Adrenal gland (tissue), 9 donors: ENCODE measurements at regions not wholly inside any gene's neighbourhood (a gene's known extent, or its start where the extent isn't known, plus 50 kb on each side); places are given as distances from the start of the nearest gene placed in this dataset.

ENCODE experiments used
- DNase-seq, 7 donors: peaks; one replicate each; pipeline ENCODE4 v3.0.0-alpha.2; 2019 to 2020
- H3K27ac ChIP-seq, 5 donors: fragments of 200-600 bp; sonication (generic) in 4 of 5; 1 replicate in 3 of 5; 2 replicates in 2 of 5; pipeline versions ENCODE4 v1.5.1 to v1.8.0; 2016 to 2020; ENCODE audit warnings: mild to moderate bottlenecking in 1 of 5
- H3K27me3 ChIP-seq: fragments of 200-600 bp; 2 replicates; pipeline ENCODE4 v1.8.0; 2021
- H3K36me3 ChIP-seq, 2 donors: fragments of 200-600 bp; replicated peaks in 1 of 2; 1 replicate in 1 of 2; 2 replicates in 1 of 2; pipeline versions ENCODE4 v1.5.1 to v1.8.0; 2018 to 2022
- H3K4me1 ChIP-seq, 2 donors: fragments of 200-600 bp; replicated peaks in 1 of 2; 1 replicate in 1 of 2; 2 replicates in 1 of 2; pipeline versions ENCODE4 v1.5.1 to v1.8.0; 2018 to 2021
- H3K4me3 ChIP-seq, 4 donors: fragments of 200-600 bp; sonication (generic) in 3 of 4; one replicate each; pipeline ENCODE4 v1.5.1; 2016 to 2018
- H3K9me3 ChIP-seq, 3 donors: fragments of 200-600 bp; sonication (generic) in 1 of 3; replicated peaks in 1 of 3; 1 replicate in 2 of 3; 2 replicates in 1 of 3; pipeline versions ENCODE4 v1.5.1 to v1.8.0; 2016 to 2021
- CTCF ChIP-seq, 6 experiments: fragments of 450-650 bp in 4 of 6; fragments of 200-600 bp in 2 of 6; sonication (generic) in 1 of 6; IDR thresholded peaks; 1 replicate in 5 of 6; 2 replicates in 1 of 6; pipeline versions ENCODE4 v1.5.1 to v1.8.0; 2016 to 2021; ENCODE audit warnings: antibody characterized with exemption in 6 of 6, mild to moderate bottlenecking in 2 of 6, moderate library complexity in 1 of 6
- POLR2A ChIP-seq, 2 donors: fragments of 450-650 bp; IDR thresholded peaks; one replicate each; pipeline ENCODE4 v1.6.1; 2017; ENCODE audit warnings: antibody characterized with exemption in 2 of 2, mild to moderate bottlenecking in 2 of 2, moderate library complexity in 1 of 2
- WGBS, 4 donors: extraction: QIAGEN DNeasy Blood & Tissue Kit in 2 of 4; methylation state at CpG; one replicate each; pipeline versions ENCODE4 v1.1.5 to v1.1.7; 2013 to 2017; 5-methylcytosine and 5-hydroxymethylcytosine counted together
- intact Hi-C, 2 donors: fragments of 100-400 bp; cut with DNase I; formaldehyde crosslinking; loops; one replicate each; pipeline versions ENCODE4 v1.14.1 to v1.15.0; 2022 to 2023
- donor health status: healthy with polysubstance abuse.
- donor health status: Bipolar disorder and iron deficiency.
- donor health status: DM: yes; HTN: yes; CAD: no.
- donor health status: DM: no; HTN: no; CAD: no.
- donor health status: DM: no; HTN: no; CAD: no.

- intact Hi-C loops: no loop called here
- H3K4me3 ChIP-seq: no peak overlapping the region
Observed at GRCh38 chr3:181971424-181971823, 259.7 kb downstream of the SOX2 start.

GRCh38 chr3:181974198-181974597 lies 262.5 kb downstream of the SOX2 start:
- Histone ChIP-seq H3K27me3 (no peaks in the 10 kb centered on the region), H3K4me1 (no peaks in the 10 kb centered on the region), H3K4me3 (no peak overlapping the region), H3K27ac (no peak overlapping the region), H3K36me3 (no peaks in the 10 kb centered on the region), H3K9me3 (no peaks in the 10 kb centered on the region)
- WGBS, 4 donors: 73 to 89% (median 77%) methylated on average over 2 of the region's 2 CpGs
- DNase-seq: no peak
- intact Hi-C loops: no loop called here
- TF ChIP-seq CTCF (IDR thresholded peaks at IDR 0.05): no peak
- TF ChIP-seq POLR2A (IDR thresholded peaks at IDR 0.05): no peak

More at GRCh38 chr3:181971424-181971823, 259.7 kb downstream of the SOX2 start:
- no peak for TF ChIP-seq CTCF (IDR thresholded peaks at IDR 0.05)
- no peak for TF ChIP-seq POLR2A (IDR thresholded peaks at IDR 0.05)
- Histone ChIP-seq H3K27me3 (no peaks in the 10 kb centered on the region), H3K9me3 (no peaks in the 10 kb centered on the region), H3K27ac (no peak overlapping the region), H3K4me1 (no peaks in the 10 kb centered on the region), H3K36me3 (no peaks in the 10 kb centered on the region)
- 58 to 67% (median 65%) methylated on average over 2 of the region's 2 CpGs for WGBS, 4 donors
- DNase-seq: no peak

DNA sequence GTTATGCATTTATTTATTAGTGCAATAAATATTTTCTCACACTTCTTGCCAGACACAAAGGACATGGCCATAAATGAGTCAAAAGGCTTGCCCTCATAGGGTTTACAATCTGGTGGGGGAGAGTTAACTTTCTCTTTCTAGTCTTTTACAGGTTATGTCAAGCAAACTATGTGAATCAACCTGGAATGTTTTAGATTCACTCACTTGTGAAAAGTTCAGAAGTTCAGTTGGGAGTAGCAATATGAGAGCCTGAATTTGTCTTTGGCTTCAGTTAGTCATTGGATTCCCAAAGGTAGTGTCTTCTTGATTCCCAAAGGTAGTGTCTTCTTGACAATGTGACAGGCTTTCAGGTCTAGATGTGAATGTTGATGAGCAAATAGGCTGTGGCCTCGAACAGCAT lies 264.8 kb downstream of the SOX2 start:
- TF ChIP-seq CTCF (IDR thresholded peaks at IDR 0.05): no peak
- H3K9me3 ChIP-seq: no peaks in the 10 kb centered on the region
- intact Hi-C loops: no loop called here
- WGBS, 4 donors: 39 to 68% (median 60%) methylated on average over 1 of the region's 1 CpG
- H3K4me3 ChIP-seq: no peak overlapping the region
- no peaks in the 10 kb centered on the region for H3K27me3 ChIP-seq
- no peaks in the 10 kb centered on the region for H3K4me1 ChIP-seq
- no peak for DNase-seq
- no peaks in the 10 kb centered on the region for H3K36me3 ChIP-seq
- H3K27ac ChIP-seq: no peak overlapping the region

DNA sequence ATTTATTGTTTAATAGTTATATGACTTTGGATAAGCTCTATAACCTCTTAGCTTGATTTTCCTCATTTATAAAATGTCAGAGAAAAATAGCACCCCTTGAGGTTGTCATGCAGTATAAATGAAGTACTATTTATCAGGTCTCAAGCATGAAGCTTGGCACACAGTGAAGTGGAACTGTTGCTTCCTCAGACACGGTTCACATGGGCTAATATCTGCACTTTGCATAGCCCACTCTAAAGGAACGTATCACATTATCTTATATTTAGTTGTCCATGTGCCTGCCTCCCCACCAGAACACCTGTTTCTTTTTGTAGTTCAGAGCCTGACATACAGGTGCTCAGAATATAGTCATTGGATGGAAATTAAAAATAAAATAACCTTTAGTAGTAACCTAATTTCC lies 273.7 kb downstream of the SOX2 start:
- TF ChIP-seq POLR2A (IDR thresholded peaks at IDR 0.05) (no peak), CTCF (IDR thresholded peaks at IDR 0.05) (no peak)
- no peaks in the 10 kb centered on the region for H3K27me3 ChIP-seq
- intact Hi-C loops: no loop called here
- no peak overlapping the region for H3K27ac ChIP-seq
- no peaks in the 10 kb centered on the region for H3K4me1 ChIP-seq
- WGBS, 4 donors: 71 to 78% (median 74%) methylated on average over 2 of the region's 2 CpGs
- no peaks in the 10 kb centered on the region for H3K36me3 ChIP-seq
- no peak for DNase-seq
- no peaks in the 10 kb centered on the region for H3K9me3 ChIP-seq
- H3K4me3 ChIP-seq: no peak overlapping the region
